Activated CD4-positive, alpha-beta T cell treated with anti-CD3 and anti-CD28 coated beads, Interleukin-2, amount 50 U/mL, for 48 hours (primary cell): ENCODE measurements at regions not wholly inside any gene's neighbourhood (a gene's known extent, or its start where the extent isn't known, plus 50 kb on each side); places are given as distances from the start of the nearest gene placed in this dataset.

Experiments used
- DNase-seq, 2 experiments: peaks; one replicate each; pipeline ENCODE4 v3.0.0-alpha.2; 2020

DNA sequence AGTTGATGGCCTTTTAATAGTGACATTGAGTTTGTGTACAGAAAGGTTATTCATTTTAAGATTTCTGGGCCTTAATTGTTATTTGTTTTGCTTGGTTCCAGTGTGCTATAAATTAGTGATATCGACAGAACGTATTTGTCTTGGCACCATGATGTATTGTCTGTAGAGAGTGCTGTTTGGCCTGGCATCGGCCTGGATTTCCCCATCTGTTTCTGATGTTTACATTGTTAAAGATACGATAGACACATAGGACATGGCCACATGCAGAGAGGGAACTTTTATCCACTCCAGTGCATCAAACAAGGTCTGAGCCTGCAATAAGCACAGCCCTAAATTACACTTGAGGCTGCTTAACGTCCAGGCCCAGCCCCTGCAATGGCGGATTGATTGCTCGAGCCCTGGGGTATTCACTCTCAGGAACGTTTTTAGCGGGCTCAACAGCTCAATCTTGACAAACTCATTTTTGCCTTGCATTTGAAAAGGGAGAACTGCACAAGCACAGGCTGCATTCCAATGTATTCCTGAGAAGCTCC, 144.7 kb downstream of the SLC4A3 start:
- no peak for DNase-seq

GRCh38 chr2:219772697-219773096, 145.3 kb downstream of the SLC4A3 start:
- DNase-seq: no peak

- DNase-seq: no peak
Measured at GRCh38 chr2:219775506-219775905, 148.1 kb downstream of the SLC4A3 start.

GRCh38 chr2:219777388-219777787, 150.0 kb downstream of the SLC4A3 start:
- DNase-seq: no peak

DNA sequence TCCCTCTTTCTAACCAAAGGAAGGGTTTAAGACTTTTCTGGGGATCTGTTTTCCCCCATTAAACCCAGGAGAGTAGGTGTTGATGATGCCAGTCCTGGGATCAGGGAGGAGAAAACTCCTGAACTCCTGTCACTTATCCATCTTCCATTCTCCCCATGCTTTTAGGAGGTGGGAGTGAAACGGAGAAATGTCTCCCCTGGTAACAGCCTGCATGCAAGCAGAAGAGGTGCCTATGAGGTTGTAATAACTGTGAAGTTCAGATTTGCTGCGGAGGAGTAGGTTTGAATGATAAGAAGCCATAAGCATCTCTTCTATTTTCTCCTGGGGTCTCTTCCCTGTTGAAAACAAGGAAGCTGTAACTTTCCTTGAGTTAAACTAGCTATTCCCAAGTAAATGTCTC, 150.8 kb downstream of the SLC4A3 start:
- no peak for DNase-seq

DNA sequence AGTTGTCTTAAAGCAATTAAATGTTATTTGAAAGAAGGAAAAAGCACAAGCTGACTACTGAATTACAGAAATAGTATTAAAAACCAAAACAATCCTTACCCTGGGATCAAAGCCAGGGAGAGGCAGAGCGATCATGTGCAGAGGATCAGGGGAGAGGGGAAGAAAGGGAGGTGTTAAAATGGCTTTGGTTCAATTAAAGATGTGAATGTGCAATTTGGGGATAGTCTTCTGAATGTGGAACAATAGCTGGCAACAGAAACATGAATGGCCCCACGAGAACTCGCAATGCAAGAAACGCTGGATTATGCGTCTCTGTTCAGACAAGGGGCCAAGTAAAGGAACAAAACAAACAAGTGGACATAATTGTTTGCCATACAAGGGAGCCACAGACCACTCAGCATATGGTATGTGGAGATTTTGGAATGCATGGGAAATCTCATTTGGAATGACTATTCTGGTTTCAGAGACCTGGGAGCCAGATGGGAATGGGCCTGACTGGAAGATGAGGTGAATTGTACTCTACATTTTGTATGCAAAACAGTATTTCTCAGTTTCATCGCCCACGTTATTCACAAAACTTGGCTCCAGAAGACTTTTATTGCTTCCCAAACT, 155.4 kb downstream of the SLC4A3 start:
- no peak for DNase-seq

- DNase-seq: no peak
Measured at GRCh38 chr2:219783359-219783975, 156.0 kb downstream of the SLC4A3 start.

GRCh38 chr2:219784178-219784577, 156.7 kb downstream of the SLC4A3 start:
- no peak for DNase-seq

DNA sequence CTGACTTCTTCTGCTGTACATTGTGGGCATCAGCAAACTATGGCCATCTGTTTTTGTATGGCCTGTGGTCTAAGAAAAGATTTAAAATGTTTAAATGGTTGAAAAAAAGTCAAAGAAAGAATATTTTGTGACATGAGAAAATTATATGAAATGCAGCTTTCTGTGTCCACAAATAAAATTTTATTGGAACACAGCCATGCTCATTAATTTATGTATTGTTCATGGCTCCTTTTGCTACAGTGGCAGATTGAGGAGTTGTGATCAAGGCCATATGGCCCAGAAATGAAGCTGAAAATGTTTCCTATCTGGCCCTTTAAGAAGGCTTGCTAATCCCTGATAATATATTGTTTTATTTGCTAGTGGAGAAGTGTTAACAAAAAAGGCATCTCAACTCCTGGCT, 162.0 kb downstream of the SLC4A3 start:
- no peak for DNase-seq

DNA sequence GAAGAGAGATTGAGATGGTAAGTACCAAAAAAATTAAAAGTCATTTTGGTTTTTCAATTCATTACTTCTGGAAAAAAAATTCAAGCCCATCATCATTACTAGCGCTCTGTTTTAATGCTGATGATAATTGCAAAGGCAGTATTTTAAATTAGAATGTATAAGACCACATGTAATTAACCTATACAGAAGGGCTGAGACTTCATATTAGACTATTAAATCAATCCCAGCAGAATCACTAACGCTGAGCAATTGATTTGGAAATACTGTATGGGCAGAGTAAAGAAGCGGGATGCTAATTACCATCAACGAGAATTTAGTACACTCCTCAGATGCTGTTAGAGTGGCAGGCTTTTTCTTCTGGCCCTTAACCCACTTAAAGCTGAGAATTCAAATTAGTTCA, 165.0 kb downstream of the SLC4A3 start:
- no peak for DNase-seq

- DNase-seq: no peak
Measured at GRCh38 chr2:219798430-219798829, 171.0 kb downstream of the SLC4A3 start.

- no peak for DNase-seq
Measured at GRCh38 chr2:219803294-219803693, 175.9 kb downstream of the SLC4A3 start.

GRCh38 chr2:219810895-219811294, 183.5 kb downstream of the SLC4A3 start:
- DNase-seq: no peak

- no peak for DNase-seq
Measured at GRCh38 chr2:219812672-219813071, 185.2 kb downstream of the SLC4A3 start.

- DNase-seq: no peak
Measured at GRCh38 chr2:219820767-219821166, 193.3 kb downstream of the SLC4A3 start.

DNA sequence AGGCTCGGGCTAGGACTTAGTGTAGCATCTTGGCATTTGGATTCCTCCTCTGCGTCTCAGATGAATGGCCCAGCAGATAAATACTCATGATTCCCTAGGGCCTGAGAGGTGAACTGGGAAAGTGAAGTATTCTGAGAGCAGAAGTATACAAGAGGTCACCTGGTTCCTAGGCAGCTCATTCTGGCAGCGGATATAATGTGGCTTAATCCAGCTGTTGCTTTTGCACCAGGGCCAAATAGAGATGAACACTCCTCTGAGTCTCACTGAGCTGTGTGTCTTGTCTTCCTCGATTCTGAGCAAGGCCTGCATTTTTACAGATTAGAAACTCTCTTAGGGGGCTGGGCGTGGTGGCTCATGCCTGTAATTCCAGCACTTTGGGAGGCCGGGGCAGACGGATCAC, 196.1 kb downstream of the SLC4A3 start:
- no peak for DNase-seq

DNA sequence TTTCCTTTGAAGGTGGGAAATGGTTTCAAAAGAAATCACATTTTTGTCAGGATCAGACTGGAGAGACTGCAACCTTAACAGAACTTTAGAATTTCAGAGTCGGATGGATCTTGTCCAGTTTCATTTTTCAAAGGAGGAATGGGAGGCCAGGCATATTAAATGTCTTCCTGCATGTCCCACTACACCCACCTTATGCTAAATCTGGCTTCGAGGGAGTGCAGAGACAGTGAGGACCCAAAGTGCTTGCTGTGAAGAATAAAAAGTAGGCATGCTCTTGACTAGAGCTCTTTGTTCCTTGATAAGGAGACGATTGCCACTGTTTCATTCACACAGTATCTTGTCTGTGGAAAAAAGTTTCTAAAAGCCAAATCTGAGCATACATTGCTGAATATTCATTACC, 197.6 kb downstream of the SLC4A3 start:
- no peak for DNase-seq

DNA sequence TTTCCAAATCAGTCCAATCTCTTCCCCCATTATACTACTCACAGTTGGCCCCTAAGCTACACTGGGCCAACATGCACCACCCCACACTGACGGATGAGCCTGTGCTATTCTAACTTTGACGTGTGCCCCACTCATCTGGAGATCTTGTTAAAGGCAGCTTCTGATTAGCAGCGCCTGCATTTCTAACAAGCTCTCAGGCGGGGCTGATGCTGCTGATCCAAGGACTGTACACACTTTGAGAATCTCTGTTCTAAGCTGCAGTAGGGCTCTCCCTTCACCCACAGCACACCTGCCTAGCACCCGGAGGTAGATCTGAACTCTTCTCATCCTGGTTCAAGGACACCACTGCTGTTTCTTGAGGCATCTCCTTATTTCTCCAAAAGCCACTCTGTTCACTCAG, 200.7 kb downstream of the SLC4A3 start:
- no peak for DNase-seq

DNA sequence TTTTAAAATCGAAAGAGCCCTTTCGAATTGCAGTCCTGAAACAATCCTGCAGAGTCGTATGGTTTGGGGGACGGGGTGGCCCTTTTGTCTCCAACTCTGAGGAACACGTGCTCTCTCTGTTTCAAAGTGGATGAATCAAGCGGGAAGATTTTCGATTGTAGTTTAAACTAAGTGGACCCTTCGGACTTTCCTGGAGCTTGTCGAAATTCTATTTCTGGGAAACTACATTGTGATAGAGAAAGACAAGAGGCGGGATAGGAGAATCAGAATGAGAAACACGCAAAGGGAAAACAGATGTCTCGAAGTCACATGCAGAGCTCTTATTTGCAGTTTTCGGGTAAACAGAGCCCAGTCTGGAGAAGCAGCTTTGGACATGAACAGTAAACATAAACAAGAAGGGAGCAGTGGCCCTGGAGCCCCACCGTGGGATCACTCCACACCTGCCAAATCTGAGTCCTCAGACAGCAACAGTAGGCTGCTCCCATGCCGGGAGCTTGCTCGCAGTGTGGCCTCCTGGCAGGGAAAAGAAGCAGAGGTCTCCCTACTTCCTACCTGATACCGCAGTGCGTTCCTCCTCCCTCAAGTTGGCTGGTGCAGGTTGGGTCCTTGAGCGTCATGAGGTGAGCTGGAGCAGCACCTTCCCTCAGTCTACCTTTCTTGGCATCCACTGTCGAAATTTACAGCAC, 202.4 kb downstream of the SLC4A3 start:
- DNase-seq: no peak

DNA sequence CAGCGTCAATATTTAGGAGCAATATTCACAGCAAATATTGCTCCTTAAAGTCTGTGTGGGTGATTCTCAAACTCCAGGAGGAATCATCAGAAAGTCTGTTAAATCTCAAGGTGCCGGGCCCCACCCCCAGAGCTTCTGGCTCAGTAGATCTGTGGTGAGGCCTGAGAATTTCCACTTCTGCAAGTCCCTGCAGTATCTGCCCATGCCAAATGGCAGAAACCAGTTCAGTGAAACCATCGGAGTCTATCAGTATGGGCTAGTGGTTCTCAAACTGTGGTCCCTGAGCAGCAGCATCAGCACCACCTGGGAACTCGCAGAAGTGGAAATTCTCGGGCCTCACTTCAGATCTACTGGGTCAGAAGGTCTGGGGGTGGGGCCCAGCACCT, 202.9 kb downstream of the SLC4A3 start:
- DNase-seq: no peak

- no peak for DNase-seq
Measured at GRCh38 chr2:219831957-219832356, 204.5 kb downstream of the SLC4A3 start.

GRCh38 chr2:219832904-219833303, 205.5 kb downstream of the SLC4A3 start:
- DNase-seq: no peak

DNA sequence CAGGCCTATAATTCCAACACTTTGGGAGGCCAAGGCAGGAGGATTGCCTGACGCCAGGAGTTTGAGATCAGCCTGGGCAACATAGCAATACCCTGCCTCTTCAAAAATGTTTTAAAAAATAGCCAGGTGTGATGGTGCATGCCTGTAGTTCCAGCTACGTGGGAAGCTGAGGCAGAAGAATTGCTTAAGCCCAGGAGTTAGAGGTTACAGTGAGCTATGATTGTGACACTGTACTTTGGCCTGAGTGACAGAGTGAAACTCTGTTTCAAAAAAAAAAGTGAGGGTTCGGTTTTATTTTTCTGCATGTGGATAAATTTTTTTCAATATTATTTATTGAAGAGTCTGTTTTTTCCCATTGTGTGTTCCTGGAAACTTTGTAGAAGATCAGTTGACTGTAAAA, 208.1 kb downstream of the SLC4A3 start:
- no peak for DNase-seq

DNA sequence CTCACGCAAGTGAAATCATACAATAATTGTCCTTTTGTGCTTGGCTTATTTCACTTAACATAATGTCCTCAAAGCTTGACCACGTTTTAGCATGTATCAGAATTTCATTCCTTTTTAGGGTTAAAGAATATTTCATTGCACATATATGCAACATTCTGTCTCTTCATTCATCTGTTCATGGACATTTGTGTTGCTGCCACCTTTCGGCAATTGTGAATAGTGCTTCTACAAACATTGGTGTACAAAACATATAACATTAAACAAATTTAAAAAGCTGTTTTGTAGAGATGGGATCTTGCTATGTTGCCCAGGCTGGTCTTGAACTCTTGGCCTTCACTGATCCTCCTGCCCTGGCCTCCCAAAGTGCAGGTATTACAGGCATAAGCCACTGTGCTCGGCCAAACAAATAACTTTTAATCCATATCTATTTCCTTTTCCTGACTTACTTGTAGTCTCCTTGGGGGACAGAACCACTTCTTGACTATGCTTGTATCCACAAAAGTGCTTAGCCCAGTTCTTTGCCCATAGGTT, 209.3 kb downstream of the SLC4A3 start:
- no peak for DNase-seq
